SK-N-SH (cell line): ENCODE measurements at regions not wholly inside any gene's neighbourhood (a gene's known extent, or its start where the extent isn't known, plus 50 kb on each side); places are given as distances from the start of the nearest gene placed in this dataset.

ENCODE experiments used
- CTCF ChIA-PET: fragments of 300-600, 350-600 bp; formaldehyde crosslinking; extraction: SDS; loops from one replicate; lab custom pipeline; 2021; lab: Yijun Ruan, JAX
- POLR2A ChIA-PET: fragments of 350-600 bp; sonication (Branson Sonifier 250); formaldehyde crosslinking; extraction: SDS; loops from one replicate; lab custom pipeline; 2020; ENCODE audit warnings: antibody characterized with exemption, inconsistent platforms; lab: Yijun Ruan, JAX
- DNase-seq: peaks from one replicate; pipeline ENCODE4 v3.0.0; 2012
- H2AFZ ChIP-seq: fragments of 200-600 bp; sonication (generic); 2 replicates; pipeline ENCODE4 v1.8.1; 2016; ENCODE audit warnings: antibody characterized with exemption, mild to moderate bottlenecking, low read depth
- H3F3A ChIP-seq: fragments of 200-600 bp; sonication (generic); replicated peaks from 2 replicates; pipeline ENCODE3; 2016; ENCODE audit warnings: antibody characterized with exemption, mild to moderate bottlenecking; ENCODE audit not compliant: insufficient read depth
- H3K27ac ChIP-seq, 2 experiments: fragments of 200-500 bp in 1 of 2; fragments of 200-600 bp in 1 of 2; sonication (Bioruptor generic) in 1 of 2; sonication (generic), shearing (Covaris generic) in 1 of 2; 2 replicates each; pipeline versions ENCODE4 v1.5.1 to v1.6.1; 2014 to 2016; ENCODE audit warnings: low read depth in 2 of 2, inconsistent platforms in 1 of 2, low read length in 1 of 2, mild to moderate bottlenecking in 1 of 2, mixed read lengths in 1 of 2
- H3K27me3 ChIP-seq: fragments of 200-600 bp; sonication (generic), shearing (Covaris generic); 2 replicates; pipeline ENCODE4 v1.6.1; 2016; ENCODE audit warnings: mixed run types; ENCODE audit not compliant: insufficient read depth
- H3K36me3 ChIP-seq, 2 experiments: fragments of 200-500 bp in 1 of 2; fragments of 200-600 bp in 1 of 2; sonication (Bioruptor generic) in 1 of 2; sonication (generic) in 1 of 2; replicated peaks in 1 of 2; 2 replicates each; pipeline versions ENCODE3 to v1.5.1; 2014 to 2016; ENCODE audit warnings: low read length in 1 of 2, mild to moderate bottlenecking in 1 of 2; ENCODE audit not compliant: insufficient read depth in 2 of 2, control insufficient read depth in 1 of 2
- H3K4me1 ChIP-seq, 2 experiments: fragments of 200-500 bp in 1 of 2; fragments of 200-600 bp in 1 of 2; sonication (Bioruptor generic) in 1 of 2; sonication (generic), shearing (Covaris generic) in 1 of 2; 2 replicates each; pipeline versions ENCODE4 v1.5.1 to v1.6.1; 2014 to 2016; ENCODE audit warnings: low read depth in 1 of 2, low read length in 1 of 2, mixed run types in 1 of 2; ENCODE audit not compliant: insufficient read depth in 2 of 2, control insufficient read depth in 1 of 2
- H3K4me2 ChIP-seq: fragments of 200-600 bp; sonication (generic), shearing (Covaris generic); 2 replicates; pipeline ENCODE4 v1.6.1; 2017; ENCODE audit warnings: mixed run types
- H3K4me3 ChIP-seq, 2 experiments: fragments of 200-500 bp in 1 of 2; fragments of 200-600 bp in 1 of 2; sonication (Bioruptor generic) in 1 of 2; sonication (generic), shearing (Covaris generic) in 1 of 2; 2 replicates each; pipeline versions ENCODE4 v1.5.1 to v1.8.1; 2014 to 2016; ENCODE audit warnings: low read depth in 2 of 2, inconsistent platforms in 1 of 2, low read length in 1 of 2, mild to moderate bottlenecking in 1 of 2, mixed read lengths in 1 of 2, moderate library complexity in 1 of 2
- H3K79me2 ChIP-seq: fragments of 200-600 bp; sonication (generic); 2 replicates; pipeline ENCODE4 v1.8.1; 2017; ENCODE audit warnings: mild to moderate bottlenecking; ENCODE audit not compliant: insufficient read depth
- H3K9ac ChIP-seq: fragments of 200-600 bp; sonication (generic); 2 replicates; pipeline ENCODE4 v1.6.1; 2017; ENCODE audit warnings: mixed run types
- H3K9me2 ChIP-seq: fragments of 200-600 bp; sonication (generic); 2 replicates; pipeline ENCODE4 v1.6.1; 2017; ENCODE audit warnings: mixed run types
- H3K9me3 ChIP-seq: fragments of 200-600 bp; sonication (generic); 2 replicates; pipeline ENCODE4 v1.6.1; 2017; ENCODE audit warnings: mixed run types, mild to moderate bottlenecking, moderate library complexity
- H4K20me1 ChIP-seq: fragments of 200-600 bp; sonication (generic); 2 replicates; pipeline ENCODE4 v1.6.1; 2017; ENCODE audit warnings: mild to moderate bottlenecking, mixed run types; ENCODE audit not compliant: insufficient read depth
- EP300 ChIP-seq, 2 experiments: IDR thresholded peaks; 2 replicates each; pipeline versions ENCODE4 v1.4.0 to v1.6.1; 2012; ENCODE audit warnings: borderline replicate concordance in 1 of 2, low read depth in 1 of 2, low read length in 1 of 2
- JUND ChIP-seq: IDR thresholded peaks from 2 replicates; pipeline ENCODE4 v1.4.0; 2012
- RCOR1 ChIP-seq: fragments of 150-350 bp; IDR thresholded peaks from 2 replicates; pipeline ENCODE4 v1.6.1; 2017; ENCODE audit warnings: antibody characterized with exemption, low read length
- WGBS: methylation state at CpG from one replicate; pipeline ENCODE4 v1.1.6; 2017; ENCODE audit warnings: low lambda C conversion rate; 5-methylcytosine and 5-hydroxymethylcytosine counted together
- TF ChIP-seq, protein P1 (sequence below): fragments of 150-350 bp; IDR thresholded peaks from 2 replicates; pipeline ENCODE4 v1.6.1; 2016; ENCODE audit warnings: mild to moderate bottlenecking, low read depth, low read length
- TF ChIP-seq, protein P2 (sequence below): fragments of 150-350 bp; IDR thresholded peaks from 2 replicates; pipeline ENCODE4 v1.6.1; 2017; ENCODE audit warnings: antibody characterized with exemption, low read length, low read depth, borderline replicate concordance
- TF ChIP-seq, protein P3 (sequence below): IDR thresholded peaks from 2 replicates; pipeline ENCODE4; 2012
- TF ChIP-seq, protein P4 (sequence below): fragments of 200-600 bp; sonication (generic); IDR thresholded peaks from 2 replicates; pipeline ENCODE4 v1.6.1; 2017; ENCODE audit warnings: antibody characterized with exemption, mild to moderate bottlenecking, moderate library complexity
- TF ChIP-seq, protein P5 (sequence below): IDR thresholded peaks from 2 replicates; pipeline ENCODE4 v1.4.0; 2012; ENCODE audit warnings: low read depth, borderline replicate concordance

DNA sequence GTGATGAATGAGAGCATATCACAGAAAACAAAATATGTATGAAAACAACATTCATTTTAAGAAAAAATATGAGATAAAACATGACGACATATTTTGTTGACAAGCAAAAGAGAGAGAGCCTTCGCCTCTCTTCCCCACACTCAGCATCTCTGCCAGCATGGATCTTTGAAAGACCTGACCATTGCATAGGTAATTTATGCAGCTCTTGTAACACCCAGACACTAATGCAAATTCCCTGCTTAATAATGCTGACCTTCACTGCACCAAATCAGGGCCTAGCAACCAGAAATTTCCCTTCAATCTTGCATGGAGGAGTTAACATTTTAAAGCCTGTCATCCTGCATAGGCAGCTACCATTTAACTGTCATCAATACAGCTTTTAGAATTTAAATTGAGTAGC lies 50.0 kb upstream of the CNR1 start:
- no peak for DNase-seq
- WGBS: 40% methylated on average over 2 of the region's 2 CpGs
- ChIA-PET POLR2A (no interaction called here), CTCF (no interaction called here)
- H3K9me2 ChIP-seq: no peaks in the 10 kb centered on the region
- H3K27ac ChIP-seq: no peak overlapping the region
- no peaks in the 10 kb centered on the region for H3K4me1 ChIP-seq
- H3K27me3 ChIP-seq: no peaks in the 10 kb centered on the region
- no peaks in the 10 kb centered on the region for H4K20me1 ChIP-seq
- H3K9me3 ChIP-seq: no peaks in the 10 kb centered on the region
- no peak for TF ChIP-seq EP300 (IDR thresholded peaks at IDR 0.05; ENCODE audit: borderline replicate concordance in 1 of 2, low read depth in 1 of 2, low read length in 1 of 2)
- TF ChIP-seq, protein P1, sequence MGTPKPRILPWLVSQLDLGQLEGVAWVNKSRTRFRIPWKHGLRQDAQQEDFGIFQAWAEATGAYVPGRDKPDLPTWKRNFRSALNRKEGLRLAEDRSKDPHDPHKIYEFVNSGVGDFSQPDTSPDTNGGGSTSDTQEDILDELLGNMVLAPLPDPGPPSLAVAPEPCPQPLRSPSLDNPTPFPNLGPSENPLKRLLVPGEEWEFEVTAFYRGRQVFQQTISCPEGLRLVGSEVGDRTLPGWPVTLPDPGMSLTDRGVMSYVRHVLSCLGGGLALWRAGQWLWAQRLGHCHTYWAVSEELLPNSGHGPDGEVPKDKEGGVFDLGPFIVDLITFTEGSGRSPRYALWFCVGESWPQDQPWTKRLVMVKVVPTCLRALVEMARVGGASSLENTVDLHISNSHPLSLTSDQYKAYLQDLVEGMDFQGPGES: no peak
- TF ChIP-seq RCOR1: no peak
- TF ChIP-seq, protein P2, sequence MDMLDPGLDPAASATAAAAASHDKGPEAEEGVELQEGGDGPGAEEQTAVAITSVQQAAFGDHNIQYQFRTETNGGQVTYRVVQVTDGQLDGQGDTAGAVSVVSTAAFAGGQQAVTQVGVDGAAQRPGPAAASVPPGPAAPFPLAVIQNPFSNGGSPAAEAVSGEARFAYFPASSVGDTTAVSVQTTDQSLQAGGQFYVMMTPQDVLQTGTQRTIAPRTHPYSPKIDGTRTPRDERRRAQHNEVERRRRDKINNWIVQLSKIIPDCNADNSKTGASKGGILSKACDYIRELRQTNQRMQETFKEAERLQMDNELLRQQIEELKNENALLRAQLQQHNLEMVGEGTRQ: no peak
- TF ChIP-seq, protein P3, sequence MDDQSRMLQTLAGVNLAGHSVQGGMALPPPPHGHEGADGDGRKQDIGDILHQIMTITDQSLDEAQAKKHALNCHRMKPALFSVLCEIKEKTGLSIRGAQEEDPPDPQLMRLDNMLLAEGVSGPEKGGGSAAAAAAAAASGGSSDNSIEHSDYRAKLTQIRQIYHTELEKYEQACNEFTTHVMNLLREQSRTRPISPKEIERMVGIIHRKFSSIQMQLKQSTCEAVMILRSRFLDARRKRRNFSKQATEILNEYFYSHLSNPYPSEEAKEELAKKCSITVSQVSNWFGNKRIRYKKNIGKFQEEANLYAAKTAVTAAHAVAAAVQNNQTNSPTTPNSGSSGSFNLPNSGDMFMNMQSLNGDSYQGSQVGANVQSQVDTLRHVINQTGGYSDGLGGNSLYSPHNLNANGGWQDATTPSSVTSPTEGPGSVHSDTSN: no peak
- TF ChIP-seq JUND: no peak
- TF ChIP-seq, protein P4, sequence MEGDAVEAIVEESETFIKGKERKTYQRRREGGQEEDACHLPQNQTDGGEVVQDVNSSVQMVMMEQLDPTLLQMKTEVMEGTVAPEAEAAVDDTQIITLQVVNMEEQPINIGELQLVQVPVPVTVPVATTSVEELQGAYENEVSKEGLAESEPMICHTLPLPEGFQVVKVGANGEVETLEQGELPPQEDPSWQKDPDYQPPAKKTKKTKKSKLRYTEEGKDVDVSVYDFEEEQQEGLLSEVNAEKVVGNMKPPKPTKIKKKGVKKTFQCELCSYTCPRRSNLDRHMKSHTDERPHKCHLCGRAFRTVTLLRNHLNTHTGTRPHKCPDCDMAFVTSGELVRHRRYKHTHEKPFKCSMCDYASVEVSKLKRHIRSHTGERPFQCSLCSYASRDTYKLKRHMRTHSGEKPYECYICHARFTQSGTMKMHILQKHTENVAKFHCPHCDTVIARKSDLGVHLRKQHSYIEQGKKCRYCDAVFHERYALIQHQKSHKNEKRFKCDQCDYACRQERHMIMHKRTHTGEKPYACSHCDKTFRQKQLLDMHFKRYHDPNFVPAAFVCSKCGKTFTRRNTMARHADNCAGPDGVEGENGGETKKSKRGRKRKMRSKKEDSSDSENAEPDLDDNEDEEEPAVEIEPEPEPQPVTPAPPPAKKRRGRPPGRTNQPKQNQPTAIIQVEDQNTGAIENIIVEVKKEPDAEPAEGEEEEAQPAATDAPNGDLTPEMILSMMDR: no peak
- TF ChIP-seq, protein P5, sequence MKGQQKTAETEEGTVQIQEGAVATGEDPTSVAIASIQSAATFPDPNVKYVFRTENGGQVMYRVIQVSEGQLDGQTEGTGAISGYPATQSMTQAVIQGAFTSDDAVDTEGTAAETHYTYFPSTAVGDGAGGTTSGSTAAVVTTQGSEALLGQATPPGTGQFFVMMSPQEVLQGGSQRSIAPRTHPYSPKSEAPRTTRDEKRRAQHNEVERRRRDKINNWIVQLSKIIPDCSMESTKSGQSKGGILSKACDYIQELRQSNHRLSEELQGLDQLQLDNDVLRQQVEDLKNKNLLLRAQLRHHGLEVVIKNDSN: no peak
- no peaks in the 10 kb centered on the region for H3K36me3 ChIP-seq
- no peak overlapping the region for H2AFZ ChIP-seq
- no peak overlapping the region for H3K9ac ChIP-seq
- H3F3A ChIP-seq: no peaks in the 10 kb centered on the region
- no peaks in the 10 kb centered on the region for H3K79me2 ChIP-seq
- no peak overlapping the region for H3K4me3 ChIP-seq
- H3K4me2 ChIP-seq: no peak overlapping the region
